H1 (cell line): ENCODE measurements at regions not wholly inside any gene's neighbourhood (a gene's known extent, or its start where the extent isn't known, plus 50 kb on each side); places are given as distances from the start of the nearest gene placed in this dataset.

Source experiments
- CTCF ChIA-PET: fragments of 300-600 bp; sonication (Branson Sonifier 250); formaldehyde crosslinking; loops from one replicate; lab custom pipeline; 2021; ENCODE audit not compliant: partially characterized antibody; lab: Charles Lee
- POLR2A ChIA-PET: fragments of 300-600 bp; sonication (Branson Sonifier 250); formaldehyde crosslinking; loops from one replicate; lab custom pipeline; 2021; ENCODE audit warnings: inconsistent platforms; ENCODE audit not compliant: partially characterized antibody; lab: Charles Lee
- DNase-seq, 2 experiments: peaks; one replicate each; pipeline versions ENCODE4 v3.0.0 to v3.0.0-alpha.2; 2010 to 2022; ENCODE audit warnings: low spot score in 2 of 2, low read depth in 1 of 2, mixed read lengths in 1 of 2
- FAIRE-seq: peaks from 2 replicates; lab custom pipeline; 2011; peaks lifted over from hg19 to GRCh38; lab: Jason Lieb, UNC
- H2AFZ ChIP-seq: 2 replicates; pipeline ENCODE4 v1.8.1; 2012; ENCODE audit warnings: low read length, inconsistent platforms
- H2AK5ac ChIP-seq: 2 replicates; pipeline ENCODE4 v1.6.1; 2013; ENCODE audit warnings: low read depth, low read length
- H2BK120ac ChIP-seq: replicated peaks from 2 replicates; pipeline ENCODE3; 2013; ENCODE audit warnings: low read depth, low read length, inconsistent platforms
- H2BK12ac ChIP-seq: 2 replicates; pipeline ENCODE4 v1.6.1; 2013; ENCODE audit warnings: low read depth, low read length
- H2BK15ac ChIP-seq: 2 replicates; pipeline ENCODE4 v1.6.1; 2013; ENCODE audit warnings: low read length
- H2BK20ac ChIP-seq: 2 replicates; pipeline ENCODE4 v1.6.1; 2013; ENCODE audit warnings: low read length
- H2BK5ac ChIP-seq: 2 replicates; pipeline ENCODE4 v1.6.1; 2013; ENCODE audit warnings: low read depth, low read length
- H3K14ac ChIP-seq: 2 replicates; pipeline ENCODE4 v1.6.1; 2013; ENCODE audit warnings: inconsistent platforms; ENCODE audit not compliant: insufficient read length
- H3K18ac ChIP-seq: 2 replicates; pipeline ENCODE4 v1.6.1; 2013; ENCODE audit warnings: low read length; ENCODE audit errors: extremely low read depth
- H3K23ac ChIP-seq: 2 replicates; pipeline ENCODE4 v1.6.1; 2013; ENCODE audit warnings: inconsistent platforms; ENCODE audit not compliant: insufficient read length
- H3K23me2 ChIP-seq: 2 replicates; pipeline ENCODE4 v1.6.1; 2013; ENCODE audit warnings: low read depth, low read length
- H3K27ac ChIP-seq: 2 replicates; pipeline ENCODE4 v1.6.1; 2011; ENCODE audit warnings: low read depth, low read length, inconsistent platforms
- H3K27me3 ChIP-seq, 4 experiments: replicated peaks in 1 of 4; 1 replicate in 1 of 4; 2 replicates in 3 of 4; pipeline versions ENCODE4 v1.6.1 to v1.8.1; 2011 to 2013; ENCODE audit warnings: low read length in 3 of 4, mild to moderate bottlenecking in 3 of 4, inconsistent platforms in 2 of 4, mixed read lengths in 2 of 4, moderate library complexity in 1 of 4; ENCODE audit not compliant: control insufficient read depth in 3 of 4, insufficient read depth in 3 of 4; ENCODE audit errors: extremely low read depth in 1 of 4
- H3K36me3 ChIP-seq, 4 experiments: 2 replicates each; pipeline versions ENCODE4 v1.6.1 to v1.8.1; 2011 to 2013; ENCODE audit warnings: mild to moderate bottlenecking in 4 of 4, low read length in 3 of 4, moderate library complexity in 2 of 4, control low read depth in 1 of 4, inconsistent platforms in 1 of 4; ENCODE audit not compliant: insufficient read depth in 4 of 4, control insufficient read depth in 2 of 4
- H3K4ac ChIP-seq: replicated peaks from 2 replicates; pipeline ENCODE3; 2013; ENCODE audit warnings: low read length, low read depth, mixed read lengths, inconsistent platforms; ENCODE audit not compliant: insufficient read length
- H3K4me1 ChIP-seq, 4 experiments: replicated peaks in 1 of 4; 1 replicate in 1 of 4; 2 replicates in 3 of 4; pipeline versions ENCODE4 v1.6.1 to v1.8.1; 2011 to 2013; ENCODE audit warnings: low read length in 3 of 4, inconsistent platforms in 2 of 4, mixed read lengths in 1 of 4; ENCODE audit not compliant: insufficient read depth in 4 of 4, control insufficient read depth in 3 of 4
- H3K4me2 ChIP-seq, 2 experiments: 2 replicates each; pipeline versions ENCODE4 v1.6.1 to v1.8.1; 2011 to 2013; ENCODE audit warnings: low read depth in 2 of 2, low read length in 2 of 2, control low read depth in 1 of 2, inconsistent platforms in 1 of 2, mild to moderate bottlenecking in 1 of 2; ENCODE audit not compliant: insufficient read depth in 1 of 2
- H3K4me3 ChIP-seq, 4 experiments: fragments of 200-600, 300-600 bp in 1 of 4; sonication (generic), shearing (Covaris generic), sonication (Bioruptor Twin) in 1 of 4; 2 replicates each; pipeline versions ENCODE4 v1.5.1 to v1.8.1; 2011 to 2016; ENCODE audit warnings: low read length in 4 of 4, low read depth in 3 of 4, control low read depth in 2 of 4, inconsistent platforms in 2 of 4, mild to moderate bottlenecking in 2 of 4, mixed read lengths in 1 of 4, moderate library complexity in 1 of 4; ENCODE audit not compliant: insufficient read depth in 2 of 4; ENCODE audit errors: extremely low read depth in 1 of 4
- H3K56ac ChIP-seq: replicated peaks from 2 replicates; pipeline ENCODE3; 2013; ENCODE audit warnings: low read depth, mild to moderate bottlenecking, mixed read lengths, low read length, inconsistent platforms; ENCODE audit not compliant: insufficient read length
- H3K79me1 ChIP-seq: 2 replicates; pipeline ENCODE4 v1.6.1; 2013; ENCODE audit warnings: low read depth, low read length, control low read depth
- H3K79me2 ChIP-seq, 2 experiments: 2 replicates each; pipeline versions ENCODE4 v1.6.1 to v1.8.1; 2012 to 2013; ENCODE audit warnings: low read length in 2 of 2, mild to moderate bottlenecking in 2 of 2, inconsistent platforms in 1 of 2; ENCODE audit not compliant: insufficient read depth in 2 of 2, control insufficient read depth in 1 of 2
- H3K9ac ChIP-seq, 4 experiments: replicated peaks in 1 of 4; 1 replicate in 1 of 4; 2 replicates in 3 of 4; pipeline versions ENCODE4 v1.6.1 to v1.8.1; 2011 to 2013; ENCODE audit warnings: low read depth in 3 of 4, low read length in 3 of 4, control low read depth in 2 of 4, mild to moderate bottlenecking in 2 of 4, moderate library complexity in 2 of 4, inconsistent platforms in 1 of 4; ENCODE audit errors: extremely low read depth in 1 of 4
- H3K9me3 ChIP-seq, 2 experiments: 2 replicates each; pipeline versions ENCODE4 v1.6.1 to v1.8.1; 2012 to 2013; ENCODE audit warnings: mild to moderate bottlenecking in 2 of 2, moderate library complexity in 2 of 2, control low read depth in 1 of 2, inconsistent platforms in 1 of 2, low read depth in 1 of 2, low read length in 1 of 2, mixed read lengths in 1 of 2; ENCODE audit not compliant: insufficient read depth in 2 of 2
- H4K20me1 ChIP-seq, 2 experiments: replicated peaks in 1 of 2; 2 replicates each; pipeline versions ENCODE3 to v1.8.1; 2011 to 2013; ENCODE audit warnings: inconsistent platforms in 2 of 2, low read length in 2 of 2, mild to moderate bottlenecking in 1 of 2; ENCODE audit not compliant: insufficient read depth in 2 of 2, control insufficient read depth in 1 of 2
- H4K5ac ChIP-seq: 2 replicates; pipeline ENCODE4 v1.6.1; 2013; ENCODE audit warnings: low read length, low read depth, mixed read lengths, inconsistent platforms; ENCODE audit not compliant: insufficient read length
- H4K8ac ChIP-seq: 2 replicates; pipeline ENCODE4 v1.8.0; 2013; ENCODE audit warnings: mild to moderate bottlenecking, moderate library complexity, low read length, inconsistent platforms; ENCODE audit not compliant: insufficient read depth; ENCODE audit errors: extremely low read depth
- H4K91ac ChIP-seq: replicated peaks from 2 replicates; pipeline ENCODE3; 2013; ENCODE audit warnings: low read length, mixed read lengths, inconsistent platforms; ENCODE audit not compliant: insufficient read length
- BCL11A ChIP-seq, 2 experiments: IDR thresholded peaks; one replicate each; pipeline ENCODE4 v1.6.1; 2011; ENCODE audit warnings: low read depth in 2 of 2, low read length in 2 of 2, mild to moderate bottlenecking in 2 of 2
- CHD2 ChIP-seq: IDR thresholded peaks from 2 replicates; pipeline ENCODE4 v1.6.1; 2012; ENCODE audit warnings: low read length, improper control_type of control experiment
- CREB1 ChIP-seq: IDR thresholded peaks from 2 replicates; pipeline ENCODE4 v1.6.1; 2012; ENCODE audit warnings: inconsistent platforms
- JUN ChIP-seq: IDR thresholded peaks from 2 replicates; pipeline ENCODE4 v1.6.1; 2011; ENCODE audit warnings: low read depth, mild to moderate bottlenecking, improper control_type of control experiment, low read length
- KDM1A ChIP-seq: fragments of 200-600, 300-600 bp; sonication (generic); IDR thresholded peaks from 2 replicates; pipeline ENCODE4 v1.7.1; 2016; ENCODE audit warnings: mild to moderate bottlenecking, low read length, borderline replicate concordance
- MAFK ChIP-seq: IDR thresholded peaks from 2 replicates; pipeline ENCODE4 v1.6.1; 2012; ENCODE audit warnings: low read depth, mild to moderate bottlenecking, improper control_type of control experiment, low read length
- NANOG ChIP-seq: IDR thresholded peaks from 2 replicates; pipeline ENCODE4 v1.6.1; 2011; ENCODE audit warnings: low read length, low read depth, mild to moderate bottlenecking, inconsistent platforms; ENCODE audit not compliant: insufficient read depth, poor library complexity, severe bottlenecking
- POU5F1 ChIP-seq: IDR thresholded peaks from 2 replicates; pipeline ENCODE4 v1.6.1; 2011; ENCODE audit warnings: low read depth, mild to moderate bottlenecking, low read length, moderate library complexity
- RFX5 ChIP-seq: IDR thresholded peaks from 2 replicates; pipeline ENCODE4 v1.6.1; 2011; ENCODE audit warnings: low read depth, low read length, improper control_type of control experiment, borderline replicate concordance
- SAP30 ChIP-seq: fragments of 300-600 bp; sonication (generic); IDR thresholded peaks from 2 replicates; pipeline ENCODE4 v1.7.1; 2012; ENCODE audit warnings: low read length, moderate library complexity, mild to moderate bottlenecking, inconsistent platforms; ENCODE audit not compliant: insufficient read depth, insufficient replicate concordance
- WGBS, 2 experiments: shearing (Covaris generic) in 1 of 2; methylation state at CpG; one replicate each; pipeline versions ENCODE4 v1.1.6 to v1.1.7; 2013 to 2015; ENCODE audit warnings: low lambda C conversion rate in 2 of 2, mixed read lengths in 2 of 2, inconsistent platforms in 1 of 2, low coverage in 1 of 2, missing lambda C conversion rate in 1 of 2; ENCODE audit not compliant: insufficient replicate concordance in 2 of 2, insufficient coverage in 1 of 2, insufficient read length in 1 of 2; ENCODE audit errors: extremely low coverage in 1 of 2, missing lambda C conversion rate in 1 of 2; 5-methylcytosine and 5-hydroxymethylcytosine counted together
- TF ChIP-seq, protein P1 (sequence below), 3 experiments: IDR thresholded peaks; 1 replicate in 2 of 3; 2 replicates in 1 of 3; pipeline versions ENCODE4 v1.5.1 to v1.6.1; 2011; ENCODE audit warnings: low read length in 3 of 3, mild to moderate bottlenecking in 3 of 3, inconsistent platforms in 2 of 3, low read depth in 1 of 3, moderate library complexity in 1 of 3; ENCODE audit not compliant: insufficient read depth in 1 of 3; ENCODE audit errors: control extremely low read depth in 1 of 3

DNA sequence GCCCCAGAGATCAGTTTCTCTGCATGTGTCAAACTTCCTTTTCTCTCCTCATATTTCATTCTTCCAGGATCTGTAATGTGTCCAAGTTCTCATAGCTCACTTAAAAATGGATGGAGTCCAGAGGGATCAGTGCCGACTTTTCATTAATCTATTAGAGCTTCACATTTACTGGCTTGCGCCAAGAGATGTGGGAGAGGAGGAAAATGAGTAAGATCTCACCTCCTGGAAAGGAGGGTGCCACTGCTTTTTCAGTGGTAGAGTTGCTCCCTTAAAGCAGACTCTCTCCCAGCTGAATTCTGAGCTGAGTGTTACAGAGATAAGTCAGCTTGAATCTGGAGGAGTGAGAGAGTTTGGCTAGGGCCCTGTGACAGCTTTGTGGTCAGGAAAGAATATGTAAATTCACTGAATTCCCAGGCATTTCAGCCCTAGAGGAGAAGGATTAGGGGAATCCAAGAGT is 175.9 kb downstream of the SOX4 start:
- no peak overlapping the region for H3K27ac ChIP-seq
- H3K18ac ChIP-seq: no peak overlapping the region
- H3K4me2 ChIP-seq: peak overlapping the region in 1 of 2 experiments; percentile 19; a peak in 1 of 4 replicates
- no peak overlapping the region for H4K5ac ChIP-seq
- no peak overlapping the region for H2BK5ac ChIP-seq
- DNase-seq (no peak), FAIRE-seq (peak; percentile 93)
- H3K36me3 ChIP-seq: no peaks in the 10 kb centered on the region; a peak in 1 of 8 replicates
- H2BK15ac ChIP-seq: no peak overlapping the region
- H4K8ac ChIP-seq: no peak overlapping the region
- H3K79me2 ChIP-seq: peaks cover 3 to 86% of the 10 kb centered on the region in 2 experiments; a peak in 3 of 4 replicates
- no peak overlapping the region for H3K56ac ChIP-seq
- no peaks in the 10 kb centered on the region for H3K9me3 ChIP-seq
- no peak overlapping the region for H2AFZ ChIP-seq
- H2AK5ac ChIP-seq: no peak overlapping the region
- no peak overlapping the region; a peak in 1 of 7 replicates for H3K9ac ChIP-seq
- WGBS, 2 experiments: 62% methylated on average over 2 of the region's 2 CpGs; no CpG with 5 or more reads in 1 of the 2 experiments
- H3K23ac ChIP-seq: no peak overlapping the region
- no peak overlapping the region for H2BK12ac ChIP-seq
- H3K4ac ChIP-seq: no peak overlapping the region
- H3K14ac ChIP-seq: no peak overlapping the region
- POLR2A ChIA-PET: interaction anchor here (0.6 to 1.3 kb wide), 7 partner anchors 10 to 174 kb away, joined by 3 to 8 read pairs (median 4); no protein-coding TSS in a partner anchor
- H3K27me3 ChIP-seq: no peaks in the 10 kb centered on the region
- H4K20me1 ChIP-seq: peaks cover 2 to 6% of the 10 kb centered on the region in 2 experiments
- H4K91ac ChIP-seq: no peak overlapping the region
- CTCF ChIA-PET: interaction anchor here (0.8 to 1.2 kb wide), 3 partner anchors 11 to 62 kb away, joined by 3 to 4 read pairs (median 3); no protein-coding TSS in a partner anchor
- H3K4me3 ChIP-seq: no peak overlapping the region
- H2BK120ac ChIP-seq: no peak overlapping the region
- peaks cover 6 to 33% (median 18%) of the 10 kb centered on the region in 4 experiments for H3K4me1 ChIP-seq
- peaks cover 12% of the 10 kb centered on the region for H3K79me1 ChIP-seq
- no peaks in the 10 kb centered on the region; the same call in 1 of the 2 replicates for H3K23me2 ChIP-seq
- H2BK20ac ChIP-seq: no peak overlapping the region
- TF ChIP-seq RFX5: peak; percentile 15; the same call in 1 of the 2 replicates
- no peak for TF ChIP-seq BCL11A (IDR thresholded peaks at IDR 0.05; ENCODE audit: low read depth in 2 of 2, low read length in 2 of 2)
- TF ChIP-seq CREB1: no peak
- TF ChIP-seq NANOG: no peak
- no peak for TF ChIP-seq MAFK
- peak; percentile 36; the same call in 1 of the 2 replicates for TF ChIP-seq POU5F1
- TF ChIP-seq KDM1A: no peak
- TF ChIP-seq JUN: no peak
- TF ChIP-seq, protein P1, sequence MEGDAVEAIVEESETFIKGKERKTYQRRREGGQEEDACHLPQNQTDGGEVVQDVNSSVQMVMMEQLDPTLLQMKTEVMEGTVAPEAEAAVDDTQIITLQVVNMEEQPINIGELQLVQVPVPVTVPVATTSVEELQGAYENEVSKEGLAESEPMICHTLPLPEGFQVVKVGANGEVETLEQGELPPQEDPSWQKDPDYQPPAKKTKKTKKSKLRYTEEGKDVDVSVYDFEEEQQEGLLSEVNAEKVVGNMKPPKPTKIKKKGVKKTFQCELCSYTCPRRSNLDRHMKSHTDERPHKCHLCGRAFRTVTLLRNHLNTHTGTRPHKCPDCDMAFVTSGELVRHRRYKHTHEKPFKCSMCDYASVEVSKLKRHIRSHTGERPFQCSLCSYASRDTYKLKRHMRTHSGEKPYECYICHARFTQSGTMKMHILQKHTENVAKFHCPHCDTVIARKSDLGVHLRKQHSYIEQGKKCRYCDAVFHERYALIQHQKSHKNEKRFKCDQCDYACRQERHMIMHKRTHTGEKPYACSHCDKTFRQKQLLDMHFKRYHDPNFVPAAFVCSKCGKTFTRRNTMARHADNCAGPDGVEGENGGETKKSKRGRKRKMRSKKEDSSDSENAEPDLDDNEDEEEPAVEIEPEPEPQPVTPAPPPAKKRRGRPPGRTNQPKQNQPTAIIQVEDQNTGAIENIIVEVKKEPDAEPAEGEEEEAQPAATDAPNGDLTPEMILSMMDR (IDR thresholded peaks at IDR 0.05; ENCODE audit: control extremely low read depth in 1 of 3, insufficient read depth in 1 of 3, low read depth in 1 of 3, low read length in 3 of 3): no peak
- no peak for TF ChIP-seq CHD2
- no peak for TF ChIP-seq SAP30
